ENCODE measurements at regions not wholly inside any gene's neighbourhood (a gene's known extent, or its start where the extent isn't known, plus 50 kb on each side); places are given as distances from the start of the nearest gene placed in this dataset.

DNA sequence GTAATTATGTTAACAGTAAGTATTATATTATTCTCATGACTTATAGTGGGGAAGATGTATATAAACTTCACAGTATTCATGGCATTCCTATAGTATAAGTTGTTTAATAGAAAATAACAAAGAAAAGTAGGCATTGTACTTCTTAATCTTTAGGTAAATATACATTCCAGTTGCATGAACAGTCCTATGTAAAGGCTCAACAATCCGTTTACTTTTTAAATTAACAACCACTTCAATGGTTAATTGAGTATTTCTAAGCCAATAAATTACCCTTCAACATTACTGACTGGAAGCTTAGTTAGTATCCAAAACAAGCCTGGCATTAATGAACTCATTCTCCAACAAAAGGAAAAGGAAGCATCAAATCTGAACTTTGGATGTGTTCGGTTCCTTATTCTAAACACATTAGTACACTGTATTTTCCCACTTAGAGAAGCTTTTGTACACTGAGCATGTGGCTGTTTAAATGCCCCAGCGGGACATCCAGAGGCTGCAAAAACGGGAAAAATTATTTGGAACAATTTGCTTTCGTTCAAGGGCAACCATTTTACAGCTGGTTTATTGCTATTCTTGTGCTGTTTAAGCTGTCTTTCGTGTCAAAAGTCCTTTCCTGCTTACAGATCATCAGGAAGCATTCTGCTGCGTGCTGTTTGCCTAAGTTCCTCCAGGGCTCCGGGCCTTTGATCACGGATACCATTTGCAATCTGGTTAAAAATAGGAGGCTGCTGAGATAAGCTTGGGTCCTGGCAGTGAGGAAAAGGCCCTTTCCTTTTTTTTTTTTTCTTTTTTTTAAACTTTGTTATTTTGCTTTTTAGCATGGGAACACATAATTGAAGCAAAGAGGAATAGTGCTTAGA lies 460.3 kb downstream of the SPRY1 start:
- DNase-seq, result no peak

DNA sequence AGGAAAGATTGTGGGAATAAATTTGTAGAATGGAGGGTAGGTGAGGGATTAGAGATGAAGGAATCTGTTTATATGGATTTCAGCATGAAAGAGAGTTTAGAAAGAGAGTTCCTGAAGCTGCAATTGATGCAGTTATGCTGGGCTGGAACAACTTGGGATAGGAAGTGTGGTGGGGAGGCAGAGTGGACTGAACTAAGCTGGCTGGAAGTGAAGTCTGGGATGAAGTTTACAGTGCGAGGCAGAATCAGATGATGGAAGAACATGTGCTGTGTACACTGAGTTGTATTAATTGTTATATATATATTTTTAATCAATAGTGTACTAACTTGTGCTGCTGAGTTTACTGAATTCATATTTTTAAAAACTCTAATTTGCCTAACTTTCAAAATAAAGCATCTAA lies 461.9 kb downstream of the SPRY1 start:
- DNase-seq, result no peak

DNA sequence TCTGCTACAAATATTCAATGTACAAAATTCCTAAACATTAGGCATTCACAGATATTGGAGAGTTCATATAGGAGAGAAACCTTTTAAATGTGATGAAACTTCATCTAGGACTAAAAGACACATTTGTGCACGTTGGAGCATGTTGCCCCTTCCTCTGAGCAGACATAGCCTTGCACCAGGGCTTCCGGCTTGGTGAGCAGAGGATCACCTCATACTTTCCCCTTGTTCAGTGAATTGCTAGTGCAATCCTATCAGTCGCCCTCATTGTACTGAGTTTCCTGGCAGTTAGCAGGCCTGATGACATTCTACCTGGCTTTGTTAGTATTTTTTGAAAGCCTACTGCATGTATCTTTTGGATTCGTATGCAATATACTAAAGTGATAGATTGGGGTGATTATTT lies 466.2 kb downstream of the SPRY1 start:
- DNase-seq, result no peak

DNA sequence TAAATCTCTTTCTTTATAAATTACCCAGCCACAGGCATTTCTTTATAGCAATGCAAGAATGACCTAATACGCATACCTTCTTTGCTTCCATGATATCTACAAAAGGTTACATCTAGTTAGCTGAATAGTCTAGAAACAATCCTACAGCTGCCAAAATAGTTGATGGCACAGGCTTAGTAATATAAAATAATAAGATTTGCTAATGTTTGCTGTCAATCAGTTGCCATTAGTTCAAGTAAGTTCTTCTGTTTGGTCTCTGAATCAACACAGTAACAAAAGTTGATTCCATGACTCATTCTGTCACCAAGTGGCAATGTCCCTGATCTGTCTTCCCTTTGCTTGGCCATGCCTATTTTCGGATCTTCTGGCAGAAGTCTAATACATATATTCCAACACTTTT lies 470.2 kb downstream of the SPRY1 start:
- DNase-seq, result no peak

DNA sequence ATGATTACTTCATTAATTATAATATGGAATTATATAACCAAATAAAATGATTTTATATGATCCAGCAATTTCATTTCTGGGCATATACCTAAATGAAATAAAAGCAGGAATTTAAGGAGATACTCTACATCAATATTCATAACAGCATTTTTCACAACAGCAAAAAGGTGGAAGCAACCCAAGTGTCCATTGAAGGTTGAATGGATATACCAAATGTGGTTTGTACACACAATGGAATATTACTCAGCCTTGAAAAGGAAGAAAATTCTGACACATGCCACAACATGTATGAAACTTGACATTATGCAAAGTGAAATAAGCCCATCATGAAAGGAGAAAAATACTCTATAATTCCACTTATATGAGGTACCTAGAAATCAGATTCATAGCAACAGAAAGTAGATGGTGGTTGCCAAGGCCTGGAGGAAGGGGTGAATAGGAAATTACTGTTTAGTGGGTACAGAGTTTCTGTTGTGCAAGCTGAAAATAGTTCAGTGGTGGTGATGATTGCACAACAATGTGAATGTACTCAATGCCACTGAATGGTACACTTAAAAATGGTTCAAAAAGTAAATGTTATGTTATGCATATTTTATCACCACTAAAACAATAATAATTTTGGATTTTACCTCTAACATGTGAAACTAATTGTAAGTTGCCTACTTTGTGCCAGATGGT lies 471.5 kb downstream of the SPRY1 start:
- DNase-seq, result no peak

GRCh38 chr4:123869286-123870215 lies 473.0 kb downstream of the SPRY1 start:
- DNase-seq, result no peak

GRCh38 chr4:123870216-123870876 lies 473.8 kb downstream of the SPRY1 start:
- DNase-seq, result no peak

DNA sequence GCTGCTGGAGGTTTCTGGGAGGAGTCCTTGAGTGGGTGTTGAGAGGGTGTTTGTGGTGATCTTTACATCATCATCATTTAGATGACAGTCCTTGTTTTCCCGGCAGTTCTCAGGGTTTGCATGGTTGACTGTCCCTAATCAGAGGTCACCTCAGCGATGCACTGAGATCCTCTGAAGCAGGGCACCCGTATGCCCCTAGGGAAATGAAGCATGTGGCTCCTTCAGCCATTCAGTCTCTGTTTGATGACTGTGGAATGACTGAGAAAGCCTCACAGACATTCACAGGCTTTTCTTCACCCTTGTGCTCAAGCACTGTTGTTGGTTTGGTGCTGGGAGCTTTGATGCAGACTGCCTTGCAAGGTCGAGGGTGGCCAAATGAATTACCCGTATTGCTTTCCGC lies 474.7 kb downstream of the SPRY1 start:
- no peak for DNase-seq

GRCh38 chr4:123874063-123874462 lies 477.5 kb downstream of the SPRY1 start:
- DNase-seq, result no peak

DNA sequence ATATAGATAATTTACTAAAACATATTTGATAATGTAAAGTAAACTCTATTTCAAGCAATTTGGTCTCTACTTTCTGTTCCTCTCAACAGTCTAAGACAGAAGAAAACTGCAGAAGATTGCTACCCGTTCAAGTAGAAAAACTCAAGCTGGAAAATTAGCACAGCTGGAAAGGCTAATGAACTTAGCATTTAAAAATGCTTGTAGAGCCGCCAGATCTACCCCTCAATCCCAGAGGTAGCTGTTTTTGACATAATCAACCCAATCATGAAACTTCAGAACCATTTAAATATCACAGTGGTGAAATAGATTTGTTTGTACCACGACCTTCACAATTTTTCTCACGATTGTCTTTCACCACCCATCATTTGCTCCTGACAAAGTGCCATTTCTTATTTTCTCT lies 479.5 kb downstream of the SPRY1 start:
- DNase-seq, result no peak

DNA sequence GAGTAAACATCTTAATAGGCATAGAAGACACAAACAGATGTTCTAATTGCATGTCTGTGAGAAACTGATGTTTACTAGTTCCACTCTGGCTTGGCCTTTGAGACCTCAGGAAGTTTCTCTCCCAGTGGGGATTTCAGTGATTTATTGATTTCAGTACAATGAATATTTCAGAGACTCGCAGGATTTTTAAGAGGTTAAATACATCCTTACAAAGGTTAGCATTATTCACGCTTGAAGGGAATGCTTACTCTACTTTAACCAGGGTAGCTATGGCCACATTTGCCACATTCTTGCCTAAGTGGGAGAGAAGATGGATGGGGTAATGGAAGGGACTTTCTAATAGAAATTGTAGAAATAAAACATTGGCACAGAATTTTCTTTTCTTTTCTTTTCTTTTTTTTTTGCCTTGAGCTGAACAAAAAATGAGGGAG lies 480.1 kb downstream of the SPRY1 start:
- DNase-seq, result no peak

DNA sequence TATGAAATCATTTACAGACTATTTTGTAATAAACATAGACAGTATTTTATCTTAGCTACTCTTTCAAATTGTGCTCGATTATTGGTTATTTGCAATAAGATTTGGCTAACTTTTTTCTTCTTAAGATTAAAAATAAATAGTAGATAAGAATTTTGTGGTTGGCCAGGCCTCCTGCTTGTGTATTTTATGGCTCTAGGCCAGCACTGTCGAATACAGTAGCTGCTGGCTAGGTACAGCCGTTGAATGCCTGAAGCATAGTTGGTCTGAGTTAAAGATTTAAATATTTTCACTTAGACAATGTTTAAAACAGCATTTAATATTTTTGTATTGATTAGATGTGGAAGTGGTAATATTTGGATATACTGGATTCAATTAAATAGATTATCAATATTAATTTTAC lies 481.0 kb downstream of the SPRY1 start:
- DNase-seq, result no peak

GRCh38 chr4:123878976-123879375 lies 482.4 kb downstream of the SPRY1 start:
- DNase-seq, result no peak

GRCh38 chr4:123880631-123881030 lies 484.0 kb downstream of the SPRY1 start:
- DNase-seq, result no peak

- no peak for DNase-seq
Observed at GRCh38 chr4:123884922-123885321, 488.3 kb downstream of the SPRY1 start.

- no peak for DNase-seq
Observed at GRCh38 chr4:123889507-123889906, 492.9 kb downstream of the SPRY1 start.

GRCh38 chr4:123890889-123891288 lies 494.3 kb downstream of the SPRY1 start:
- no peak for DNase-seq

DNA sequence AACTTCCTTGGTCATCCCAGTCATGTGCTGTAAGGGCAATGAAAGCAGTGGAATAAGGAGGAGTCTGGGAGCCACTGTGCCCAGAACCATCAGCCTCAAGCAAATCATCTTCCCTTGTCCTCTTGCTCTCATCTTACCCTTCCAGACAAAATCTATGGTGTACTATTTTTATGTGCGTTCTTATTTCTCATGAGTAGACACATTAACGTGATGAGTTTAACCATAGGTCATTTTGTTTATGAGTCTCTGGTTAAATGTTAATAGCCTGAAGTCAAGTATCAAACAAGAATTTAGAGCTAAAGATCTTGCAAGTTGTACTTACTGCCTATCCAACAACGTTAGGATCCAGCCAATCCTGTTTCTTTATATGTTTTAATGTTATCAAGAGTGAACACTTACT lies 495.3 kb downstream of the SPRY1 start:
- DNase-seq, result no peak

- DNase-seq, result no peak
Observed at GRCh38 chr4:123892368-123892976, 495.9 kb downstream of the SPRY1 start.

- DNase-seq, result no peak
Observed at GRCh38 chr4:123893011-123893981, 496.7 kb downstream of the SPRY1 start.

DNA sequence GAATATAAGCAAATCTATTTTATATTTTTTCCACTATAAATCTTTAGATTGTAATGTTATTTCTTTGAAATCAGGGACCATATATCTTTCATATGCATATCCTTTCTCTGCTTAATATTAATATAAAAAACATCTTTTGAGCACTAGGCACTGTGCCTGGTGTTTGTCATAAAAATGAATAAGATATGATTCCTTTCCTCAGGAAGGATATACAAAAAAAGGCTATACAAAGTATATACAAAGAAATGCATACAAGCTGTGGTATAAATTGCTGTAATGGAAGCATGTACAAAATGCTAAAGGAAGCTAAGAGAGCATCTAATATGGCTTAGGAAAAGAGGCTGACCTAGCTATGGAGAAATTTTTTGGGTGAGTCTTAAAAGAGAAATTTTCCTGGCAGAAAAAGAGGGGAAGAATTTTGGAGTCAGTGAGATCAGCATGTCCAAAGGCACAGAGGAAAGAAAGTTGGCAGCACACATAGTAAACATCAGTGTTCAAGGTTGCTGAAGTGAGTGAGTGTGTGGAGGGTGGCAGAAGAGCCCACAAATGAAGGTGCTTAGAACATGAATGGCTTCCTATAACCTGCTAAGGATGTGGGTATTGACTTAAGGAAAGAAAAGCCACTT lies 500.0 kb downstream of the SPRY1 start:
- no peak for DNase-seq

Data from NCI-H510A (cell line).